AG10803 (cell line): ENCODE measurements at regions not wholly inside any gene's neighbourhood (a gene's known extent, or its start where the extent isn't known, plus 50 kb on each side); places are given as distances from the start of the nearest gene placed in this dataset.

ENCODE experiments used
- DNase-seq: peaks from one replicate; pipeline ENCODE4 v3.0.0; 2010; ENCODE audit warnings: low read depth
- H3K4me3 ChIP-seq: 2 replicates; pipeline ENCODE4 v1.5.1; 2011; ENCODE audit warnings: mild to moderate bottlenecking, low read length, control low read depth
- TF ChIP-seq, protein P1 (sequence below): conservative IDR thresholded peaks from 2 replicates; pipeline ENCODE4 v1.5.1; 2011; ENCODE audit warnings: mild to moderate bottlenecking, low read length, control low read depth, inconsistent platforms

DNA sequence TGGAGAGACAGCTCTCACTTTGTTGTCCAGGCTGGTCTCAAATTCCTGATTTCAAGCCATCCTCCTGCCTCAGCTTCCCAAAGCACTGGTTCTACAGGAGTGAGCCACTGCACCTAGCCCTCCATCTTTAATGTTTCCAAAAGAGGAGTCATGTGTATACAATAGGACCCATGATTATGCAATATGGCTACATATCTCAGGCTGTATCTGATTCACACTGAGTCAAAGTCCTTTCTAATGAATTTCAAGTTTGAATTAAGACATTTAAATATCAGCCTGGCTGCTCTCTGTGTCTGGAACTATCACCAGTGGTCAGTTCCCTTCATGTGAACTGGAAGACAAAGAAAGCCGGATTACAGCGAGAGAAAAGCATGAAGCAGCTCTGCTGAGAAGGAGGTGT is 90.5 kb downstream of the MINAR1 start:
- TF ChIP-seq, protein P1, sequence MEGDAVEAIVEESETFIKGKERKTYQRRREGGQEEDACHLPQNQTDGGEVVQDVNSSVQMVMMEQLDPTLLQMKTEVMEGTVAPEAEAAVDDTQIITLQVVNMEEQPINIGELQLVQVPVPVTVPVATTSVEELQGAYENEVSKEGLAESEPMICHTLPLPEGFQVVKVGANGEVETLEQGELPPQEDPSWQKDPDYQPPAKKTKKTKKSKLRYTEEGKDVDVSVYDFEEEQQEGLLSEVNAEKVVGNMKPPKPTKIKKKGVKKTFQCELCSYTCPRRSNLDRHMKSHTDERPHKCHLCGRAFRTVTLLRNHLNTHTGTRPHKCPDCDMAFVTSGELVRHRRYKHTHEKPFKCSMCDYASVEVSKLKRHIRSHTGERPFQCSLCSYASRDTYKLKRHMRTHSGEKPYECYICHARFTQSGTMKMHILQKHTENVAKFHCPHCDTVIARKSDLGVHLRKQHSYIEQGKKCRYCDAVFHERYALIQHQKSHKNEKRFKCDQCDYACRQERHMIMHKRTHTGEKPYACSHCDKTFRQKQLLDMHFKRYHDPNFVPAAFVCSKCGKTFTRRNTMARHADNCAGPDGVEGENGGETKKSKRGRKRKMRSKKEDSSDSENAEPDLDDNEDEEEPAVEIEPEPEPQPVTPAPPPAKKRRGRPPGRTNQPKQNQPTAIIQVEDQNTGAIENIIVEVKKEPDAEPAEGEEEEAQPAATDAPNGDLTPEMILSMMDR, result no peak

DNA sequence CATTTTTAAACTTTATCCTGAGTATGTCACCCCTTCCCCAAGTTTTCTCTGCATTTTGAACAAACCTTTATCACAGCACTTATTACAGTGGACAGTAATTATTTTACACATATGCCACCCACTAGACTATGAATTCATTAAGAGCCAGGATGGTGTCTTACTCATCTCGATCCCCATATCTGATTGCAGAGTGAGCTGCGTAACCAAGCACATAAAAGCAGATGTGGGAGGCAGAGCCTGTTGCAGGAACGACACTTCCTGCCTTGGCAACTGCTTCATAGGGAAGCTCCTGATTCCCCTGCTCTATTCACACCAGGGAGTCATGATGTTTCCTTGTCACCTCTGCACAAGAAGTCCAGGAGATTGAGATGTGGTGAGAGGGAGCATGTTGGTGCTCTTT is 91.1 kb downstream of the MINAR1 start:
- TF ChIP-seq, protein P1, result no peak
- H3K4me3 ChIP-seq, result no peak overlapping the region
- peak; percentile 12 for DNase-seq

More for the DNA sequence above, 90.5 kb downstream of the MINAR1 start:
- DNase-seq, result no peak
- no peak overlapping the region for H3K4me3 ChIP-seq

DNA sequence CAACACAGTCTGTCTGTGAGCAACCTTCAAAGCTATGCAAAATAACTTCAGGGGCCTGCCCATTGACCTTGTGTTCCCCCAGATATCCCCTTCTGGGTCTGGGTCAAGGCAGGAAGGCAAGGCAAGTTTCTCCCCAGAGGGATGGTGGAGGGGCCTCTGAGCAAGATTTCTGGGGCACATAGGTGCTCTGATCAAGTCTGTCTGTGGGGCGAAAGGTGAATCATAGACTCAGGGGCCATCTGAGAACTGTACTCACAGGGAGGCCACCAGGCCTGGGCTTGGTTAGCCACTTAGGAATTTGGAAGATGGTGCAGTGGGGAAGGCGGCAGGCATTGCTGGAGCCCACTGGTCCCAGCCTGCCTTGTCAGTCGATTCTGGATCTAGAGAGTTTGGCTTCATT is 92.4 kb downstream of the MINAR1 start:
- no peak for DNase-seq
- H3K4me3 ChIP-seq, result no peak overlapping the region
- TF ChIP-seq, protein P1, result no peak

DNA sequence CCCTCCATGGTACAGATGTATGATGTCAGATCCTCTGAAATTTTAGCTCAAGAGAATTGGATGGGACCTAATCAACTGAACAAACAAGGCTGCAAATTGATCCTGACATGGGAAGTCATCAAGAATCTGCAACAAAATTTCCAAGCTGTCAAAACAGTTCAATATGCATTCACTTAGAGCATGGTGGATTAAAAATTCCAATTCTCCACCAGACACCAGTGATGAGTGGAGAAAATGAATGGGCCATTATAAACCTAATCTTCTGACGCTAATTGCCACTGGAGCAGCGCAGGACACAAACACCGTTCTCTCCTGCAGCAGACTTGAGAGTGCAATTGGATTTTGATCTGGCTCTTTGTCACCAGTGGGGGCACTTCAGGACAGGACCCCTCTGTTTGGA is 94.2 kb downstream of the MINAR1 start:
- no peak for DNase-seq
- no peak overlapping the region for H3K4me3 ChIP-seq
- TF ChIP-seq, protein P1, result no peak

DNA sequence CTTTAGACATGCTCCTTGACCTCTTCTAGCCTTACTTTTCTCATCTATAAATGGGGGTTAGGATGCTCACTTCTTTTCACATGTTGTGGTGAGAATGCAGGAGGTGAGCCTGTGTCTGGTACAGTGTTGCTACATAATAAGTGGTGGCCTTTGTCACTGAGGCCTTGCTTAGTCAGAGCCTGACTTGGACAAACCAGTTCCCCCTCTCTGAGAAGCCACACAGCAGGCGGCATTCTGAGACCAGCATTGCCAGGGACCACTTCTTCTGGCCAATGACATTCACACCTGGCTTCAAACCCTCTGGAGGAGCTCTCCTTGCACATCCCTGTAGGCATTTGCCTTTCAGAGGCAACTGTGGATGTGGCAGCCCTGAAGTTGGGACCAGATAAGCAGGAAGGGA is 95.7 kb downstream of the MINAR1 start:
- no peak overlapping the region for H3K4me3 ChIP-seq
- TF ChIP-seq, protein P1, result no peak
- no peak for DNase-seq

DNA sequence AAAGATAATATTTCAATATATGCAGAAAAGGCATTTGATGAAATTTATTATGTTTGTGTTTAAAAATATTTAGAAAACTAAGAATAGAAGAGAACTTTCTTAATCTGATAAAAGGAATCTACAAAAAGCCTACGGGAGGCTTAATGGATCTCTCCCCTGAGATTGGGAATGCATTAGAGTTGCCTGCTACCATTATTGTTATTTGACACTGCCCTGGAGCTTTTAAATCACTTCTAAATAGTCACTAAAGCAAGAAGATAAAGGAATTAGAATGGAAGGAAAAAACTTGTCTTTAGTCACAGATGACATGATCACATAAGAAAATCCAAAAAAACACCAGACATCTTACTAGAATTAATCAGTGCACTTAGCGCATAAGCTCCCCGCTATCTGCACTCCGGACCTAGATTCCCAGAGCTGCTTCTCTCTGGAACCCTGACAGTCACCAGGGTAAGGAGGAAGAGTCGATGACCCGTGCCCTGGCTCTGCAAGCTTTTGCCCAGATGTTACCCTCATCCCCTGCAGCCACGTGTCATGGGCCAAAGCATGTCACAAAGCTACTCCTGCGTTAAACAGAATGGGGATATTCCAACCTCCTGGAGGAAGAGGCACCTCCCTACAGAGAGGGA is 97.1 kb downstream of the MINAR1 start:
- no peak overlapping the region for H3K4me3 ChIP-seq
- TF ChIP-seq, protein P1, result no peak
- no peak for DNase-seq

DNA sequence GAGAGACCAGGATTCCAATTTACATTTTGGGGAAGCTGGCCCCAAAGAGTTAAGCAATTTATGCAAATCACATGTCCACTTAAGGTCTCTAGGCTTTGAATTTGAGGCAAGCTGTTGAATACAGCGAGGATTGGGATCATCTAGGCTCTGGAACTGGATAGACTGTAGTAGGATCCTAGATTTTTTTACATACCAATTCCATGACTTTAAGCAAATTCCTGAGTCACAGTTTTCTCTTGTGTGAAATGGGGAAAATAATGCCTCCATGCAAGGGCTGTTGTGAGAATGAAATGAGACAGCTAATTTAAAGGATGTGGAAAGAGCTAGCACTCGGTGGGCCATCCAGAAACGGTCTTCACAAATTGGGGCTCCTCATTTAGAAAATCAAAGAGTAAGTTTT is 103.4 kb downstream of the MINAR1 start:
- peak; percentile 41 for DNase-seq
- TF ChIP-seq, protein P1, result no peak
- H3K4me3 ChIP-seq, result no peak overlapping the region
